DND-41 (cell line): ENCODE measurements at regions not wholly inside any gene's neighbourhood (a gene's known extent, or its start where the extent isn't known, plus 50 kb on each side); places are given as distances from the start of the nearest gene placed in this dataset.

Experiments
- CTCF ChIP-seq: IDR thresholded peaks from 2 replicates; pipeline ENCODE4 v1.5.1; 2012; ENCODE audit warnings: borderline replicate concordance, low read length, moderate library complexity, mild to moderate bottlenecking; ENCODE audit not compliant: poor library complexity, severe bottlenecking; ENCODE audit errors: extremely low read depth
- EZH2 ChIP-seq: IDR thresholded peaks from 3 replicates; pipeline ENCODE4 v1.6.1; 2012; ENCODE audit warnings: borderline replicate concordance, low read depth, mild to moderate bottlenecking, moderate library complexity, low read length, inconsistent platforms; ENCODE audit not compliant: severe bottlenecking

- TF ChIP-seq CTCF (no peak), EZH2 (no peak)
These were observed 433.4 kb downstream of the DTWD2 start for GRCh38 chr5:118554981-118555380.
